Glutamatergic neuron (in vitro differentiated cells): ENCODE measurements at regions not wholly inside any gene's neighbourhood (a gene's known extent, or its start where the extent isn't known, plus 50 kb on each side); places are given as distances from the start of the nearest gene placed in this dataset.
"Not testable (repeated sequence)": the region's sequence is repeated elsewhere in the genome, so short reads cannot be mapped to it uniquely, and the experiment has no call there.

Source experiments
- DNase-seq: peaks from one replicate; pipeline ENCODE4 v3.0.0; 2022
- H3K27ac Mint-ChIP-seq: one replicate; pipeline ENCODE4 v1.8.0; 2020; ENCODE audit warnings: mild to moderate bottlenecking, mixed read lengths, inconsistent platforms; ENCODE audit not compliant: unreplicated experiment
- H3K27me3 Mint-ChIP-seq: one replicate; pipeline ENCODE4 v1.8.0; 2020; ENCODE audit warnings: mild to moderate bottlenecking, moderate library complexity, mixed read lengths, inconsistent platforms; ENCODE audit not compliant: unreplicated experiment
- H3K36me3 Mint-ChIP-seq: one replicate; pipeline ENCODE4 v1.8.0; 2020; ENCODE audit warnings: mild to moderate bottlenecking, mixed read lengths, inconsistent platforms; ENCODE audit not compliant: unreplicated experiment
- H3K4me1 Mint-ChIP-seq: one replicate; pipeline ENCODE4 v1.8.0; 2020; ENCODE audit warnings: mild to moderate bottlenecking, low read depth, mixed read lengths, inconsistent platforms; ENCODE audit not compliant: unreplicated experiment
- H3K4me3 Mint-ChIP-seq: one replicate; pipeline ENCODE4 v1.8.0; 2020; ENCODE audit warnings: mild to moderate bottlenecking, mixed read lengths, inconsistent platforms; ENCODE audit not compliant: unreplicated experiment
- H3K9me3 Mint-ChIP-seq: one replicate; pipeline ENCODE4 v1.8.0; 2020; ENCODE audit warnings: mild to moderate bottlenecking, moderate library complexity, mixed read lengths, inconsistent platforms; ENCODE audit not compliant: unreplicated experiment
- TF ChIP-seq, protein P1 (sequence below): fragments of 200-600 bp; sonication (generic); IDR thresholded peaks from one replicate; pipeline ENCODE4 v1.5.0; 2021; ENCODE audit not compliant: partially characterized antibody, unreplicated experiment

DNA sequence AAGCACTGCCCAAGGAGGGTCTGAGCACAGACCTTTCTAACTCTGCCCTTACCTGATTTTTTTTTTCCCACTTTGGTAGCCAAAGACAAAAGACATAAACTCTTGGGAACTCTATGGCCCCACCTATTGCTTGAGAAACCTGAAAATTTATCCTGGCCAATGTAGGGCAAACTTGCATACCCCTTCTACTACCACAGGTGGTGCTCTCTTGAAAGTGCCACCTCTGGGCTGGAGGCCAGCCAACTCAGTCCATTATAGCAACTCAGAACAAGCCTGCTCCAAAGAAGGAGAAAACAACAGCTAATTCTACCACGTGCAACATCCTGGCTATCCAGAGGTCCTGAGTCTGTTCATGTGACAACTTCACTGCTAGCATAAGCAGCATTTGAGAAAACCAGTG, 55.7 kb upstream of the ABCD2 start:
- no peak overlapping the region for H3K27ac Mint-ChIP-seq
- no peak overlapping the region for H3K4me3 Mint-ChIP-seq
- peaks cover 10% of the 10 kb centered on the region for H3K9me3 Mint-ChIP-seq
- H3K27me3 Mint-ChIP-seq, result peaks cover 5% of the 10 kb centered on the region
- DNase-seq, result no peak
- TF ChIP-seq, protein P1, sequence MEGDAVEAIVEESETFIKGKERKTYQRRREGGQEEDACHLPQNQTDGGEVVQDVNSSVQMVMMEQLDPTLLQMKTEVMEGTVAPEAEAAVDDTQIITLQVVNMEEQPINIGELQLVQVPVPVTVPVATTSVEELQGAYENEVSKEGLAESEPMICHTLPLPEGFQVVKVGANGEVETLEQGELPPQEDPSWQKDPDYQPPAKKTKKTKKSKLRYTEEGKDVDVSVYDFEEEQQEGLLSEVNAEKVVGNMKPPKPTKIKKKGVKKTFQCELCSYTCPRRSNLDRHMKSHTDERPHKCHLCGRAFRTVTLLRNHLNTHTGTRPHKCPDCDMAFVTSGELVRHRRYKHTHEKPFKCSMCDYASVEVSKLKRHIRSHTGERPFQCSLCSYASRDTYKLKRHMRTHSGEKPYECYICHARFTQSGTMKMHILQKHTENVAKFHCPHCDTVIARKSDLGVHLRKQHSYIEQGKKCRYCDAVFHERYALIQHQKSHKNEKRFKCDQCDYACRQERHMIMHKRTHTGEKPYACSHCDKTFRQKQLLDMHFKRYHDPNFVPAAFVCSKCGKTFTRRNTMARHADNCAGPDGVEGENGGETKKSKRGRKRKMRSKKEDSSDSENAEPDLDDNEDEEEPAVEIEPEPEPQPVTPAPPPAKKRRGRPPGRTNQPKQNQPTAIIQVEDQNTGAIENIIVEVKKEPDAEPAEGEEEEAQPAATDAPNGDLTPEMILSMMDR, result no peak
- H3K36me3 Mint-ChIP-seq, result peaks cover 12% of the 10 kb centered on the region
- H3K4me1 Mint-ChIP-seq, result no peaks in the 10 kb centered on the region

DNA sequence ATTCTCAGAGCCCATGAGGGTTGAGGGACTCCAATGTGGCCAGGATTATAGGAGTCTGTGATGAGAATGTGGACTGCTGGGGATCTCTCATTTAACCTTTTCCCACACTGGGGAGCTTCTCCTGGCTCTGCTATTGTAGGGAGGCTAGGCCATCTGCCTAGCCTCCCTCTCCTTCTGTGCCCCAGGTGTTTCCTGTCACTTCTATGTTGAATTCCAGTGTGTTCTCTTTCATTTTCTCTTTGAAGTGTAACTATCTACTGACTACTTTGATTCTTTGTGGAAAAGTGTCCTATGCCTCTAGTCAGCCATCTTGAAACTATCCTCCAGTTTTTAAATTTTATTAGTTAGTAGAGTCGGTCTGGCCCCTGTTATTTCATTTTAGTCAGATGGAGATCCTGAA, 53.4 kb upstream of the ABCD2 start:
- Mint-ChIP-seq H3K9me3 (peaks cover 10% of the 10 kb centered on the region), H3K27me3 (peaks cover 5% of the 10 kb centered on the region), H3K36me3 (peaks cover 14% of the 10 kb centered on the region), H3K4me1 (no peaks in the 10 kb centered on the region), H3K27ac (no peak overlapping the region), H3K4me3 (no peak overlapping the region)
- no peak for DNase-seq
- TF ChIP-seq, protein P1, result no peak

DNA sequence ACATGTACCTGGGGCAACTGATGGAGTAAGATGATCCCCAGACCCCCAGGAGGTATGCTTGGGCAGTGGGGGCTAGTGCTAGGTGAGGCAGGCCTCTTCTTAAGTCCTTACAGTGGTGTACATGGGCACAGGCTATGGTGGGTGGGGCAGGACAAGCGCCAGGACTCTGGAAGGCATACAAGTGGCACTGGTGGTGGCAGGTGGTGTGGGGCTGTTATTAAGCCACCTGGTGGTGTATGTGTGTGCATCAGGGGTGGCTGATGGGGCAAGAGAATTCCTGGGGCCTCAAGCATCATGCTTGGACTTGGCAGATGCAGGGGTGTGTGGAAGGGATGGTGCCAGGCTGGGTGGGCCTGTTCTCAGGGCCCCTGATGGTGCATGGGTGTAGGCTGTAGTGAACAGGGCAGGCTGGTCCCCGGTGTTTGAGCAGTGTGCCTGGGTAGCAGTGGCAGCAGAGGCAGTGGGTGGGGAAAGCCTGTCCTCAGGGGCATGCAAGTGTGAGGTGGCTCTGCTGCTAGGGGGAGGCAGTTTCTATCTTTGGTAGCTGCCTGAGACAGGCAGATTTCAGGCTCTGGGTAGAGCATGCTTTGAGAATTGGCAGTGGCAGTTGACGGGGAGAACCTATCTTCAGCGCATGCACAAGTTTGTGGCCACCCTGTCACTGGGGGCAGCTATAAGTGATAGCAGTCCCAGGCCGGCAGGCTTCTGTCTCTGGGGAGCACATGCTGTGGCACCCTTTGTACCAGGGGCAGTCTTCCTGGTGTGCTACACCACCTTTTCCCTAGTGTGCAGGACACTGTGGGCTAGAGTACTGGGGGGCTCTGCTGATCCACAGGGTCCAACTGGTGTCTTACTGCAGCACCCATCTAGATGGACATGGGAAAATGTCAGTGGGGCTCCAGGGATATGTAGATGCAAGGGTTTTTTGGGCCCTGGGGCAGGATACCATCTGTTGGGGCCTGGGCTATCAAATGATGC, 52.6 kb upstream of the ABCD2 start:
- DNase-seq, result no peak
- Mint-ChIP-seq H3K4me3 (no peak overlapping the region), H3K4me1 (no peaks in the 10 kb centered on the region), H3K27ac (no peak overlapping the region), H3K36me3 (peaks cover 14% of the 10 kb centered on the region), H3K9me3 (peaks cover 10% of the 10 kb centered on the region), H3K27me3 (peaks cover 5% of the 10 kb centered on the region)
- TF ChIP-seq, protein P1, result no peak

DNA sequence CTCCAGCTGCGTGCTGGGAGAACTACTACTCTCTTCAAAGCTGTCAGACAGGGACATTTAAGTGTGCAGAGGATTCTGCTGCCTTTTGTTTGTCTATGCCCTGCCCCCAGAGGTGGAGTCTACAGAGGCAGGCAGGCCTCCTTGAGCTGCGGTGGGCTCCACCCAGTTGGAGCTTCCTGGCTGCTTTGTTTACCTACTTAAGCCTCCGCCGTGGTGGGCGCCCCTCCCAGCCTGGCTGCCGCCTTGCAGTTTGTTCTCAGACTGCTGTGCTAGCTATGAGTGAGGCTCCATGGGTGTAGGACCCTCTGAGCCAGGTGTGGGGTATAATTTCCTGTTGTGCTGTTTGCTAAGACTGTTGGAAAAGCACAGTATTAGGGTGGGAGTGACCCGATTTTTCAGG, 49.9 kb upstream of the ABCD2 start:
- not testable (repeated sequence) for DNase-seq, H3K4me1 Mint-ChIP-seq, H3K4me3 Mint-ChIP-seq, H3K27ac Mint-ChIP-seq, H3K27me3 Mint-ChIP-seq
- Mint-ChIP-seq H3K36me3 (peaks cover 14% of the 10 kb centered on the region), H3K9me3 (peaks cover 10% of the 10 kb centered on the region)
